ENCODE measurements at regions not wholly inside any gene's neighbourhood (a gene's known extent, or its start where the extent isn't known, plus 50 kb on each side); places are given as distances from the start of the nearest gene placed in this dataset.

DNA sequence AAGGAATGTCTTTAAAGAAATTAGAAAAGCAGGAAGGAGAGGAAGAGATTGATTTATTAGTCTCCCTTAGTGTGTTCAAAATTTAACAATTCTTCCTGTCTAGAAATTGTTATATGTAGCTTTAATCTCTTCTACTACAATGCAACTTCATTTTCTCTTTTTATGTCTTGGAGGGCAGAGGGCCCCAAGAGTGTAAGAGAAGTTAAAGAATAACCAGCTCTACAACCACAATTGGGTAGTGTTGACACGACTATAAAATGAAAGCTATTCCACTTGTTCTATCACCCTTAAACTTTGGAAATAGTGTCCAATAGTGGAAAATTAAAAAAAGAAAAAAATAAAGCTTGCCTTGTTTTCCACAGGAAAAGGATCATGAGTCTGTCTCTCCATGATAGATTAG is 82.6 kb upstream of the DPYD start:
- Histone ChIP-seq H3K36me3 (no peaks in the 10 kb centered on the region), H3K9me3 (replicated peaks) (no peaks in the 10 kb centered on the region), H3K4me3 (no peak overlapping the region), H3K27ac (replicated peaks) (no peak overlapping the region), H3K4me1 (no peaks in the 10 kb centered on the region), H3K27me3 (ENCODE audit: low read depth) (peaks cover 6% of the 10 kb centered on the region)
- intact Hi-C loops (cut with micrococcal nuclease) = no loop called here
- DNase-seq = no peak
- TF ChIP-seq, protein P1, sequence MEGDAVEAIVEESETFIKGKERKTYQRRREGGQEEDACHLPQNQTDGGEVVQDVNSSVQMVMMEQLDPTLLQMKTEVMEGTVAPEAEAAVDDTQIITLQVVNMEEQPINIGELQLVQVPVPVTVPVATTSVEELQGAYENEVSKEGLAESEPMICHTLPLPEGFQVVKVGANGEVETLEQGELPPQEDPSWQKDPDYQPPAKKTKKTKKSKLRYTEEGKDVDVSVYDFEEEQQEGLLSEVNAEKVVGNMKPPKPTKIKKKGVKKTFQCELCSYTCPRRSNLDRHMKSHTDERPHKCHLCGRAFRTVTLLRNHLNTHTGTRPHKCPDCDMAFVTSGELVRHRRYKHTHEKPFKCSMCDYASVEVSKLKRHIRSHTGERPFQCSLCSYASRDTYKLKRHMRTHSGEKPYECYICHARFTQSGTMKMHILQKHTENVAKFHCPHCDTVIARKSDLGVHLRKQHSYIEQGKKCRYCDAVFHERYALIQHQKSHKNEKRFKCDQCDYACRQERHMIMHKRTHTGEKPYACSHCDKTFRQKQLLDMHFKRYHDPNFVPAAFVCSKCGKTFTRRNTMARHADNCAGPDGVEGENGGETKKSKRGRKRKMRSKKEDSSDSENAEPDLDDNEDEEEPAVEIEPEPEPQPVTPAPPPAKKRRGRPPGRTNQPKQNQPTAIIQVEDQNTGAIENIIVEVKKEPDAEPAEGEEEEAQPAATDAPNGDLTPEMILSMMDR (IDR thresholded peaks at IDR 0.05; ENCODE audit: borderline replicate concordance) = no peak

DNA sequence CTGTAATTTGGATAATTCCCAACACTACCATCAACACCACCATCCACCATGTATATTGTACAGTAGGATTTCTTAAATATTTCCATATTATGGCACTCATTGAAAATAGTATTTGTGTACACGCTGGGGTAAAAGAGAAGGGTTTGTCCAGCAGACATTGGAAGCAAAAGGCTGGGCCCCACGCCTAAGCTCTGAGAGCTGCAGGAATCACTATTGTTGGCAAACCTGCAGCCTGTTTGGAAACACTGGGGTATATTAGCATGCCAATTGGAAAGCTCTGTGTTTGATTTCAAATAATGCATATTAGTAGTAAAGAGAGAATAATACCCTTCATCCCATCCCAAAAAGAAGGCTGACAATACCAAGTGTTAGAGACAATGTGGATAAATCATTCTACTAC is 81.5 kb upstream of the DPYD start:
- no peaks in the 10 kb centered on the region for H3K36me3 ChIP-seq
- H3K27ac ChIP-seq (replicated peaks) = no peak overlapping the region
- DNase-seq = no peak
- no peaks in the 10 kb centered on the region for H3K4me1 ChIP-seq
- H3K27me3 ChIP-seq (ENCODE audit: low read depth) = peaks cover 6% of the 10 kb centered on the region
- TF ChIP-seq, protein P1 (IDR thresholded peaks at IDR 0.05; ENCODE audit: borderline replicate concordance) = no peak
- H3K9me3 ChIP-seq (replicated peaks) = no peaks in the 10 kb centered on the region
- no peak overlapping the region for H3K4me3 ChIP-seq
- intact Hi-C loops (cut with micrococcal nuclease) = no loop called here

DNA sequence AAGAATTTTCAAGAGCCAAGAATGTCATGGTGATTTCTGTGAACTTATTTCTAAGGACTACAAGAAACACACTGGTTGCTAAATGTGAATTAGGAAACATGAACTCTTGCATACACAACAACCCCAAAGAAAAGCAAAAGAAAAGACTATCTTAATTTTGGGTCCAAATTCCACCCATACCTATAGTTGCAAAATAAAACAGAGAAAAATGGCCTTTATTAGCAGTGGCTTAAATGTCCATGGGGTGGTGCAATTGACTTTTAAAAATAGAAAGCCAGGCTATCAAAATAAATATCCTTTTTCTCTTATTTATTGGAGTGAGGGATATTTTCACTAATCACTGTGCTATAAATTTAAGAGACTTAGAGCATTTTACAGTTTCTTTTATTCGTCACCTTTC is 80.9 kb upstream of the DPYD start:
- no peaks in the 10 kb centered on the region for H3K4me1 ChIP-seq
- intact Hi-C loops (cut with micrococcal nuclease) = no loop called here

DNA sequence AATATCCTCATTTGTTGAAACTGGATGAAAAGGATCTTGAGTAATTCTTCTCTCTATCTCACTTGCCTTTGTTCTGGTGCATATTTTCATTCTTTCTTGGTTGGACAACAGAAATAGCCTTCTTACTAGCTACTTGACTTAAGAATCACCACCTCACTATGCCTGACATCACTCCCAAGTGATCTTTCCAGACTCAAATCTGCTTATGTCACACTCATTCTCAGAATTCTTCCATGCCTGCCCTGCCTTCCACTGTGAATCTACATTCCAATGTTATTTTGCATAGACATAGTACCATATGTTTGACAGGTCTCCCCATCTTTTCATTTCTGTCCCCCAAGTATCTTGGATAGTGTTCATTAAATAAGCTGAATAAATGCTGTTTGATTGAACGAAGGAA is 78.5 kb upstream of the DPYD start:
- intact Hi-C loops (cut with micrococcal nuclease) = no loop called here
- TF ChIP-seq, protein P1 (IDR thresholded peaks at IDR 0.05; ENCODE audit: borderline replicate concordance) = no peak
- Histone ChIP-seq H3K4me3 (no peak overlapping the region), H3K36me3 (no peaks in the 10 kb centered on the region), H3K27me3 (ENCODE audit: low read depth) (peaks cover 6% of the 10 kb centered on the region), H3K4me1 (no peaks in the 10 kb centered on the region), H3K9me3 (replicated peaks) (no peaks in the 10 kb centered on the region), H3K27ac (replicated peaks) (no peak overlapping the region)
- DNase-seq = no peak

More for the DNA sequence above, 80.9 kb upstream of the DPYD start:
- Histone ChIP-seq H3K36me3 (no peaks in the 10 kb centered on the region), H3K9me3 (replicated peaks) (no peaks in the 10 kb centered on the region), H3K27me3 (ENCODE audit: low read depth) (peaks cover 6% of the 10 kb centered on the region), H3K27ac (replicated peaks) (no peak overlapping the region), H3K4me3 (no peak overlapping the region)
- TF ChIP-seq, protein P1 (IDR thresholded peaks at IDR 0.05; ENCODE audit: borderline replicate concordance) = no peak
- no peak for DNase-seq

DNA sequence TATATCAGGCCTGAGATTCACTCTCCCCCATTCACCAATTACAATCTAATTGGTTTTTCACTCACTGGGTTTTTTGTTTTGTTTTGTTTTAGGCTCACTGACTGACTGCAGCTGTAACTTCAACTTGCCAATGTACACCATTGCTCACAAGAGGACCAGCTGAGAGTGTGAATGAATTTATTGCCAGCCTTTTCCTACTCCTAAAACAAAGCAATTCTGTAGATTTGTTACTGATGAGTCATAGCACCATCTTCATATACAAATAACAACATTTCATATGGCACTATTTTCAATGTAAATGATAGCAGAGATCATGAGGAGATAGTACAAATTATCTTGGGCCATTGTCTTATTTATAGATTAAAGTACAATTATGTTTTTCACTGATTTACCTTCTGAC is 76.0 kb upstream of the DPYD start:
- intact Hi-C loops (cut with micrococcal nuclease) = no loop called here
- H3K4me1 ChIP-seq = no peaks in the 10 kb centered on the region
- H3K36me3 ChIP-seq = no peaks in the 10 kb centered on the region
- H3K9me3 ChIP-seq (replicated peaks) = no peaks in the 10 kb centered on the region
- no peak overlapping the region for H3K4me3 ChIP-seq
- DNase-seq = no peak
- peaks cover 6% of the 10 kb centered on the region for H3K27me3 ChIP-seq (ENCODE audit: low read depth)
- TF ChIP-seq, protein P1 (IDR thresholded peaks at IDR 0.05; ENCODE audit: borderline replicate concordance) = no peak
- no peak overlapping the region for H3K27ac ChIP-seq (replicated peaks)

Data from left ventricle myocardium inferior (tissue), 1 donor.